ENCODE measurements at regions not wholly inside any gene's neighbourhood (a gene's known extent, or its start where the extent isn't known, plus 50 kb on each side); places are given as distances from the start of the nearest gene placed in this dataset.

DNA sequence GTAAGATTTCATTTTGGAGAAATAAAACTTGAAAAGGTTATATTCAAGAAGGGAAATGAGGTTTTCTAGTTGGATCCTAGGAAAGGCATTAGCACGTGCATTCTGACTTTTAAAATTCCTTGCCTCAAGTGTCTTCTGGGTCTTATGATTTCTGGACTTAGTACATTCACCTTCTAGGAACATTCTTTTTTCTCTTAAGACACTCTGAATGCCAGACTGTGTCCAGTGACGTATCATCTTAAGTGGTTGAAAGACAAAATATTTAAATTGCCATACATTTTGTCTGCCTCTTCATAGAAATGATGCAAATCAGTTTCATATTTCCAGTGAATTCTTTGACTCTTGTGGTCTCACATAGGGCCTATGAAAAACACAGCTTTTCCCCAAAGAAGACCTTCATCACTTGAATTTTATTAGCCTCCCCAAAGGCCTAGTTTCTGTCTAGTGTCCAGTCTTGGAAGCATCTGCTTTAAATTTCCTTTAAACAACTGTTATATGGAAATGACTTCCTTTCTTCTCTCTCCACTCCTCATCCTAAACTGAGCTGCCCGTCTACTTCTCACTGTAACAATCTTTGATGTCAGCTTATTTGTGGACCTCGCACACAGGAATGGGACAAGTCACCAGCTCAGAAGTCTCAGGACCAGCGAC is 187.2 kb downstream of the HLX start:
- Histone ChIP-seq H3K36me3 (ENCODE audit: control insufficient read depth, insufficient read depth, low read length) (no peaks in the 10 kb centered on the region), H3K9me3 (ENCODE audit: control insufficient read depth, low read length) (no peaks in the 10 kb centered on the region), H3K27me3 (ENCODE audit: control insufficient read depth, insufficient read depth, low read length, poor library complexity, severe bottlenecking) (no peaks in the 10 kb centered on the region), H3K27ac (ENCODE audit: low read depth, low read length) (no peak overlapping the region), H3K9ac (ENCODE audit: extremely low read depth, low read length, poor library complexity, severe bottlenecking) (no peak overlapping the region), H3K4me1 (ENCODE audit: control insufficient read depth, insufficient read depth, low read length) (no peaks in the 10 kb centered on the region), H3K4me3 (ENCODE audit: low read length) (no peak overlapping the region)
- WGBS, 2 experiments (ENCODE audit: insufficient coverage in 1 of 2, insufficient read length in 1 of 2), result 92 to 96% methylated on average over 5 of the region's 5 CpGs
- no peak for DNase-seq
- TF ChIP-seq CTCF (conservative IDR thresholded peaks at IDR 0.05), result no peak
- Mint-ChIP-seq H3K36me3 (ENCODE audit: low read depth) (no peaks in the 10 kb centered on the region), H3K9me3 (peaks cover 8% of the 10 kb centered on the region), H3K27ac (no peak overlapping the region), H3K4me1 (peaks cover 7% of the 10 kb centered on the region), H3K4me3 (no peak overlapping the region), H3K27me3 (ENCODE audit: insufficient read depth) (no peaks in the 10 kb centered on the region)

DNA sequence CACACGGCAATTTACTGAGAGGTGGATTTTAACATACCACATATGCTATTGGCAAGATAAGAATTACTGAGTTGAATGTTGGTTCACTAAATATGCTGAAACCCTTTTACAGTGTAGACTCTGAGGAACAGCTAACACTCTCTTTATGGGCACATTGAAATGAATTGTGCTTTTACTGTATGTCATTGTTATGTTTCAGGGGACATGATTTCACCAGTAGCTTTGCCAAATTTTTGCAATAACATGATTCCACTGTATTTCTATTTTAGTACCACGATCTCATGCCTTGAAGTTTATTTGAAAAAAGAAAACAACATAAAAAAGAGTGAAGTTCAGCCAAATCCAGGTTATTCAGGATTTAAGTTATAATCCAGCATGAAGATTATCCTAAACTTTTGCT is 188.5 kb downstream of the HLX start:
- Mint-ChIP-seq H3K27me3 (ENCODE audit: insufficient read depth) (no peaks in the 10 kb centered on the region), H3K9me3 (peaks cover 8% of the 10 kb centered on the region), H3K4me1 (peaks cover 7% of the 10 kb centered on the region), H3K36me3 (ENCODE audit: low read depth) (no peaks in the 10 kb centered on the region), H3K4me3 (no peak overlapping the region), H3K27ac (no peak overlapping the region)
- Histone ChIP-seq H3K36me3 (ENCODE audit: control insufficient read depth, insufficient read depth, low read length) (no peaks in the 10 kb centered on the region), H3K4me3 (ENCODE audit: low read length) (no peak overlapping the region), H3K9ac (ENCODE audit: extremely low read depth, low read length, poor library complexity, severe bottlenecking) (no peak overlapping the region), H3K27me3 (ENCODE audit: control insufficient read depth, insufficient read depth, low read length, poor library complexity, severe bottlenecking) (no peaks in the 10 kb centered on the region), H3K4me1 (ENCODE audit: control insufficient read depth, insufficient read depth, low read length) (no peaks in the 10 kb centered on the region), H3K9me3 (ENCODE audit: control insufficient read depth, low read length) (no peaks in the 10 kb centered on the region), H3K27ac (ENCODE audit: low read depth, low read length) (no peak overlapping the region)
- TF ChIP-seq CTCF (conservative IDR thresholded peaks at IDR 0.05), result no peak
- no peak for DNase-seq
- 90% methylated on average over 2 of the region's 2 CpGs; no CpG with 5 or more reads in 1 of the 2 experiments for WGBS, 2 experiments (ENCODE audit: insufficient coverage in 1 of 2, insufficient read length in 1 of 2)

DNA sequence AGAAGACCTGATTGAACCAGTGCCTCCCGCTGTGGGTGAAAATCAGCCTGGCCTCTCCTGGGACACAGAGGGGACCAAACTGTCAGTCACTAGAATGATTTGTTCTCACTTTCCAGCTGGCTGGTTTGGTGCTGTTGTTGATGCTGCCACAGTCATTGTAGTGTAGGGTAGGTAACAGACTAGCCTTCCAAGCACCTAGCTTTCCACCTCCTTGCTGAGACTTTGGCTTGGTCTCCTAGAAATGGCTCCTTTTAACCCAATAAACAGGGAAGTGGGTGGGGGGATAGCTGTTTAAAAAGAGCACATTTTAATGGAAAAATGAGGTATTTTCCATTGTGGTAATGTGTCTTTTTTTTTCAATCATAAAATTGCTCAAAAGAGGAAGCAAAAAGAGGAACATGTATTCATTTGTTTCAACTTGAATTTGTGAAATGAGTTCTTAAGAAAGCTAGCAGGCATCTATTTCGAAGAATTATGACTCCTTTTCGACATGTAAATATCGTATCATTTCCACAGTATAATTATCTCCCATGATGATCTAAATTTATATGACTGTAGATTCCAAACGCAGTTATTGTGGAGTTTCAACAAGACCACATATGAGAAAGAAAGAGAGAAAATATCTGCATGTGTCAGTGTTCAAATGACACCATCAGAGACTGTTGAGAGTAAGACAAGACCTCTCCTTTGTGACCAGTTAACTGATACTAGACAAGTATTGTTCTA is 190.1 kb downstream of the HLX start:
- H3K4me3 Mint-ChIP-seq, result no peak overlapping the region
- H3K9me3 Mint-ChIP-seq, result peaks cover 12% of the 10 kb centered on the region
- peaks cover 7% of the 10 kb centered on the region for H3K4me1 Mint-ChIP-seq
- H3K27ac Mint-ChIP-seq, result no peak overlapping the region
- Histone ChIP-seq H3K27ac (ENCODE audit: low read depth, low read length) (no peak overlapping the region), H3K27me3 (ENCODE audit: control insufficient read depth, insufficient read depth, low read length, poor library complexity, severe bottlenecking) (no peaks in the 10 kb centered on the region), H3K4me3 (ENCODE audit: low read length) (no peak overlapping the region), H3K9me3 (ENCODE audit: control insufficient read depth, low read length) (peaks cover 8% of the 10 kb centered on the region), H3K4me1 (ENCODE audit: control insufficient read depth, insufficient read depth, low read length) (no peaks in the 10 kb centered on the region), H3K36me3 (ENCODE audit: control insufficient read depth, insufficient read depth, low read length) (no peaks in the 10 kb centered on the region), H3K9ac (ENCODE audit: extremely low read depth, low read length, poor library complexity, severe bottlenecking) (no peak overlapping the region)
- no peaks in the 10 kb centered on the region for H3K36me3 Mint-ChIP-seq (ENCODE audit: low read depth)
- peak; percentile 66 for DNase-seq
- H3K27me3 Mint-ChIP-seq (ENCODE audit: insufficient read depth), result no peaks in the 10 kb centered on the region
- 83 to 92% methylated on average over 2 to 5 of the region's 5 CpGs for WGBS, 2 experiments (ENCODE audit: insufficient coverage in 1 of 2, insufficient read length in 1 of 2)
- TF ChIP-seq CTCF (conservative IDR thresholded peaks at IDR 0.05), result no peak
